Endothelial cell of umbilical vein (primary cell): ENCODE measurements at regions not wholly inside any gene's neighbourhood (a gene's known extent, or its start where the extent isn't known, plus 50 kb on each side); places are given as distances from the start of the nearest gene placed in this dataset.

Source experiments
- BruUV-seq: library from RNA; stranded (reverse); fragments of 400-500 nt; replicated peaks from 2 replicates; lab custom pipeline; 2021; lab: Mats Ljungman, UMichigan
- CTCF ChIA-PET: fragments of 300-600, 350-600 bp; sonication (Branson Sonifier 250); formaldehyde crosslinking; loops from one replicate; lab custom pipeline; 2021; ENCODE audit warnings: antibody characterized with exemption, inconsistent platforms; lab: Charles Lee
- POLR2A ChIA-PET: fragments of 300-600, 350-600 bp; sonication (Branson Sonifier 250); formaldehyde crosslinking; loops from one replicate; lab custom pipeline; 2021; ENCODE audit warnings: antibody characterized with exemption, inconsistent platforms; lab: Charles Lee
- DNase-seq: peaks from one replicate; pipeline ENCODE4 v3.0.0-alpha.2; 2011; ENCODE audit warnings: low read depth, low spot score
- FAIRE-seq: peaks from 2 replicates; lab custom pipeline; 2011; peaks lifted over from hg19 to GRCh38; lab: Jason Lieb, UNC
- H2AFZ ChIP-seq: 2 replicates; pipeline ENCODE4 v1.6.0; 2012; ENCODE audit warnings: low read depth, low read length, control low read depth, inconsistent platforms
- H3K27ac ChIP-seq: 2 replicates; pipeline ENCODE4 v1.5.1; 2011; ENCODE audit warnings: low read depth, mild to moderate bottlenecking, control low read depth, low read length, moderate library complexity; ENCODE audit not compliant: insufficient read depth
- H3K27me3 ChIP-seq, 2 experiments: 2 replicates each; pipeline versions ENCODE4 v1.6.0 to v1.6.1; 2011; ENCODE audit warnings: low read length in 2 of 2, mixed read lengths in 1 of 2; ENCODE audit not compliant: control insufficient read depth in 2 of 2, insufficient read depth in 2 of 2
- H3K36me3 ChIP-seq, 2 experiments: 2 replicates in 1 of 2; 3 replicates in 1 of 2; pipeline ENCODE4 v1.5.1; 2011; ENCODE audit warnings: low read length in 2 of 2, mild to moderate bottlenecking in 1 of 2, moderate library complexity in 1 of 2; ENCODE audit not compliant: control insufficient read depth in 2 of 2, insufficient read depth in 2 of 2; ENCODE audit errors: extremely low read depth in 1 of 2
- H3K4me1 ChIP-seq: 3 replicates; pipeline ENCODE4 v1.5.1; 2011; ENCODE audit warnings: mild to moderate bottlenecking, low read length; ENCODE audit not compliant: control insufficient read depth, insufficient read depth; ENCODE audit errors: extremely low read depth
- H3K4me2 ChIP-seq: 2 replicates; pipeline ENCODE4 v1.6.1; 2011; ENCODE audit warnings: low read length, control low read depth, mixed read lengths; ENCODE audit not compliant: insufficient read depth
- H3K4me3 ChIP-seq, 3 experiments: fragments of 200-600 bp in 1 of 3; sonication (generic), shearing (Covaris generic) in 1 of 3; replicated peaks in 1 of 3; 2 replicates each; pipeline ENCODE4 v1.5.1; 2011 to 2016; ENCODE audit warnings: control low read depth in 3 of 3, low read length in 3 of 3, mild to moderate bottlenecking in 2 of 3, inconsistent platforms in 1 of 3, low read depth in 1 of 3, moderate library complexity in 1 of 3; ENCODE audit not compliant: insufficient read depth in 1 of 3
- H3K79me2 ChIP-seq: 2 replicates; pipeline ENCODE4 v1.6.0; 2012; ENCODE audit warnings: low read length, inconsistent platforms; ENCODE audit not compliant: control insufficient read depth, insufficient read depth
- H3K9ac ChIP-seq: replicated peaks from 2 replicates; pipeline ENCODE3; 2011; ENCODE audit warnings: low read length, control low read depth; ENCODE audit not compliant: insufficient read depth; ENCODE audit errors: extremely low read depth
- H3K9me1 ChIP-seq: replicated peaks from 3 replicates; pipeline ENCODE4 v1.6.0; 2011; ENCODE audit warnings: mild to moderate bottlenecking, low read length; ENCODE audit not compliant: control insufficient read depth, insufficient read depth; ENCODE audit errors: extremely low read depth
- H3K9me3 ChIP-seq: replicated peaks from 2 replicates; pipeline ENCODE4 v1.5.1; 2012; ENCODE audit warnings: low read length, inconsistent platforms; ENCODE audit not compliant: control insufficient read depth, insufficient read depth
- H4K20me1 ChIP-seq: replicated peaks from 2 replicates; pipeline ENCODE3; 2011; ENCODE audit warnings: mild to moderate bottlenecking, low read length; ENCODE audit not compliant: control insufficient read depth, insufficient read depth; ENCODE audit errors: extremely low read depth
- EZH2 ChIP-seq: IDR thresholded peaks from 2 replicates; pipeline ENCODE4 v1.6.1; 2012; ENCODE audit warnings: borderline replicate concordance, low read depth, mild to moderate bottlenecking, moderate library complexity, low read length, inconsistent platforms; ENCODE audit not compliant: severe bottlenecking
- FOS ChIP-seq: IDR thresholded peaks from 2 replicates; pipeline ENCODE4 v1.6.1; 2011; ENCODE audit warnings: mild to moderate bottlenecking, low read length, moderate library complexity, borderline replicate concordance; ENCODE audit not compliant: insufficient read depth
- GATA2 ChIP-seq: IDR thresholded peaks from 2 replicates; pipeline ENCODE4 v1.7.0; 2011; ENCODE audit warnings: low read depth, mild to moderate bottlenecking, moderate library complexity, mixed read lengths, low read length; ENCODE audit not compliant: insufficient read length, insufficient read depth
- JUN ChIP-seq: IDR thresholded peaks from 2 replicates; pipeline ENCODE4 v1.6.1; 2011; ENCODE audit warnings: borderline replicate concordance, low read depth; ENCODE audit not compliant: insufficient read length, insufficient read depth
- MYC ChIP-seq: IDR thresholded peaks from one replicate; pipeline ENCODE4 v1.6.1; 2011; ENCODE audit warnings: mild to moderate bottlenecking, low read depth, low read length
- POLR2A ChIP-seq: IDR thresholded peaks from 2 replicates; pipeline ENCODE4 v1.6.1; 2012; ENCODE audit warnings: low read depth, mild to moderate bottlenecking, control low read depth, low read length
- POLR2AphosphoS5 ChIP-seq: IDR thresholded peaks from 2 replicates; pipeline ENCODE4 v1.6.1; 2012; ENCODE audit warnings: low read depth, mild to moderate bottlenecking, control low read depth, low read length, moderate library complexity; ENCODE audit not compliant: insufficient read depth
- dilution Hi-C: fragments of 300-500 bp; cut with MboI; formaldehyde crosslinking; loops from one replicate; pipeline ENCODE4 v1.15.0; 2019; ENCODE audit warnings: low sequenced_read_pairs; ENCODE audit not compliant: extremely low pct_ligation_motif_present
- intact Hi-C: fragments of 100-400 bp; cut with micrococcal nuclease; formaldehyde crosslinking; loops from one replicate; pipeline ENCODE4 v1.10.0; 2022
- TF ChIP-seq, protein P1 (sequence below): IDR thresholded peaks from 2 replicates; pipeline ENCODE4 v1.6.1; 2011; ENCODE audit not compliant: insufficient read depth, insufficient read length
- TF ChIP-seq, protein P2 (sequence below), 2 donors: IDR thresholded peaks; 1 replicate in 1 of 2; 2 replicates in 1 of 2; pipeline ENCODE4 v1.5.1; 2011; ENCODE audit warnings: low read length in 2 of 2, mild to moderate bottlenecking in 2 of 2, moderate library complexity in 2 of 2, control low read depth in 1 of 2, inconsistent platforms in 1 of 2, low read depth in 1 of 2; ENCODE audit not compliant: insufficient read depth in 1 of 2; ENCODE audit errors: extremely low read depth in 1 of 2

GRCh38 chr4:79258614-79259176 is 67.2 kb downstream of the NAA11 start:
- H3K9ac ChIP-seq: no peak overlapping the region
- no peaks in the 10 kb centered on the region for H3K9me3 ChIP-seq
- FAIRE-seq (no peak), DNase-seq (no peak)
- H3K4me2 ChIP-seq: no peak overlapping the region
- no peak overlapping the region for H3K4me3 ChIP-seq
- H3K79me2 ChIP-seq: no peaks in the 10 kb centered on the region
- H4K20me1 ChIP-seq: no peaks in the 10 kb centered on the region
- ChIA-PET CTCF (interaction anchor here (1.2 kb wide), 1 partner anchor 11 kb away, joined by 3 read pairs; no protein-coding TSS in a partner anchor), POLR2A (no interaction called here)
- no peak for TF ChIP-seq FOS
- no peak for TF ChIP-seq JUN
- no peak for TF ChIP-seq EZH2
- TF ChIP-seq MYC: no peak
- no peak for TF ChIP-seq POLR2AphosphoS5
- no peak for TF ChIP-seq POLR2A
- TF ChIP-seq, protein P1, sequence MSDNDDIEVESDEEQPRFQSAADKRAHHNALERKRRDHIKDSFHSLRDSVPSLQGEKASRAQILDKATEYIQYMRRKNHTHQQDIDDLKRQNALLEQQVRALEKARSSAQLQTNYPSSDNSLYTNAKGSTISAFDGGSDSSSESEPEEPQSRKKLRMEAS: no peak
- TF ChIP-seq GATA2: no peak
- TF ChIP-seq, protein P2, sequence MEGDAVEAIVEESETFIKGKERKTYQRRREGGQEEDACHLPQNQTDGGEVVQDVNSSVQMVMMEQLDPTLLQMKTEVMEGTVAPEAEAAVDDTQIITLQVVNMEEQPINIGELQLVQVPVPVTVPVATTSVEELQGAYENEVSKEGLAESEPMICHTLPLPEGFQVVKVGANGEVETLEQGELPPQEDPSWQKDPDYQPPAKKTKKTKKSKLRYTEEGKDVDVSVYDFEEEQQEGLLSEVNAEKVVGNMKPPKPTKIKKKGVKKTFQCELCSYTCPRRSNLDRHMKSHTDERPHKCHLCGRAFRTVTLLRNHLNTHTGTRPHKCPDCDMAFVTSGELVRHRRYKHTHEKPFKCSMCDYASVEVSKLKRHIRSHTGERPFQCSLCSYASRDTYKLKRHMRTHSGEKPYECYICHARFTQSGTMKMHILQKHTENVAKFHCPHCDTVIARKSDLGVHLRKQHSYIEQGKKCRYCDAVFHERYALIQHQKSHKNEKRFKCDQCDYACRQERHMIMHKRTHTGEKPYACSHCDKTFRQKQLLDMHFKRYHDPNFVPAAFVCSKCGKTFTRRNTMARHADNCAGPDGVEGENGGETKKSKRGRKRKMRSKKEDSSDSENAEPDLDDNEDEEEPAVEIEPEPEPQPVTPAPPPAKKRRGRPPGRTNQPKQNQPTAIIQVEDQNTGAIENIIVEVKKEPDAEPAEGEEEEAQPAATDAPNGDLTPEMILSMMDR (IDR thresholded peaks at IDR 0.05; ENCODE audit: extremely low read depth in 1 of 2, insufficient read depth in 1 of 2, low read depth in 1 of 2, low read length in 2 of 2): no peak
- no peak overlapping the region for H2AFZ ChIP-seq
- no peaks in the 10 kb centered on the region for H3K9me1 ChIP-seq
- intact Hi-C loops: no loop called here
- BruUV-seq: no TSS peak
- dilution Hi-C loops: no loop called here
- no peaks in the 10 kb centered on the region for H3K27me3 ChIP-seq
- no peak overlapping the region for H3K27ac ChIP-seq
- H3K36me3 ChIP-seq: no peaks in the 10 kb centered on the region
- no peaks in the 10 kb centered on the region for H3K4me1 ChIP-seq
